Fibroblast of skin of left biceps (primary cell): ENCODE measurements at regions not wholly inside any gene's neighbourhood (a gene's known extent, or its start where the extent isn't known, plus 50 kb on each side); places are given as distances from the start of the nearest gene placed in this dataset.
A peak's percentile ranks its signal among the peaks of the same experiment; 100 is the strongest.
"Not testable (repeated sequence)": the region's sequence is repeated elsewhere in the genome, so short reads cannot be mapped to it uniquely, and the experiment has no call there.

Experiments used
- DNase-seq, 2 experiments: peaks; one replicate each; pipeline ENCODE4 v3.0.0-alpha.2; 2013; ENCODE audit warnings: low read depth in 2 of 2

GRCh38 chr9:71364186-71364955, 242.9 kb upstream of the TRPM3 start:
- no peak for DNase-seq

GRCh38 chr9:71363286-71363961, 242.0 kb upstream of the TRPM3 start:
- no peak for DNase-seq

GRCh38 chr9:71361357-71361756, 239.9 kb upstream of the TRPM3 start:
- no peak for DNase-seq

- DNase-seq, result no peak
Measured at GRCh38 chr9:71357346-71357745, 235.9 kb upstream of the TRPM3 start.

GRCh38 chr9:71355884-71356283, 234.5 kb upstream of the TRPM3 start:
- DNase-seq, result no peak

GRCh38 chr9:71353720-71354119, 232.3 kb upstream of the TRPM3 start:
- DNase-seq, result peak; percentile 74 to 79

GRCh38 chr9:71352837-71353236, 231.4 kb upstream of the TRPM3 start:
- no peak for DNase-seq

- peak; percentile 82 to 83 for DNase-seq
Measured at GRCh38 chr9:71349218-71349617, 227.8 kb upstream of the TRPM3 start.

GRCh38 chr9:71333321-71333720, 211.9 kb upstream of the TRPM3 start:
- DNase-seq, result no peak

- no peak for DNase-seq
Measured at GRCh38 chr9:71331603-71332002, 210.2 kb upstream of the TRPM3 start.

- no peak for DNase-seq
Measured at GRCh38 chr9:71329873-71330272, 208.5 kb upstream of the TRPM3 start.

- no peak for DNase-seq
Measured at GRCh38 chr9:71326360-71326759, 204.9 kb upstream of the TRPM3 start.

- DNase-seq, result no peak
Measured at GRCh38 chr9:71323357-71323756, 201.9 kb upstream of the TRPM3 start.

GRCh38 chr9:71322311-71322710, 200.9 kb upstream of the TRPM3 start:
- DNase-seq, result no peak

GRCh38 chr9:71308454-71308853, 187.0 kb upstream of the TRPM3 start:
- DNase-seq, result no peak

GRCh38 chr9:71306134-71306533, 184.7 kb upstream of the TRPM3 start:
- DNase-seq, result no peak

GRCh38 chr9:71303351-71303750, 181.9 kb upstream of the TRPM3 start:
- DNase-seq, result peak; percentile 50

- DNase-seq, result no peak
Measured at GRCh38 chr9:71302776-71303175, 181.4 kb upstream of the TRPM3 start.

GRCh38 chr9:71295928-71296327, 174.5 kb upstream of the TRPM3 start:
- DNase-seq, result no peak

GRCh38 chr9:71286146-71286545, 164.7 kb upstream of the TRPM3 start:
- no peak for DNase-seq

GRCh38 chr9:71285191-71285656, 163.8 kb upstream of the TRPM3 start:
- DNase-seq, result peak; percentile 29

- not testable (repeated sequence) for DNase-seq
Measured at GRCh38 chr9:71282116-71282515, 160.7 kb upstream of the TRPM3 start.

- DNase-seq, result no peak
Measured at GRCh38 chr9:71279151-71279739, 157.8 kb upstream of the TRPM3 start.
